ENCODE measurements at regions not wholly inside any gene's neighbourhood (a gene's known extent, or its start where the extent isn't known, plus 50 kb on each side); places are given as distances from the start of the nearest gene placed in this dataset.

- no peak for ATAC-seq
- Mint-ChIP-seq H3K27me3 (ENCODE audit: low read depth) (no peaks in the 10 kb centered on the region; the same call in none of the 2 replicates), H3K4me1 (peaks cover 21% of the 10 kb centered on the region), H3K27ac (no peak overlapping the region), H3K9me3 (peaks cover 57% of the 10 kb centered on the region), H3K36me3 (peaks cover 29% of the 10 kb centered on the region), H3K4me3 (no peak overlapping the region)
- TF ChIP-seq, protein P1, sequence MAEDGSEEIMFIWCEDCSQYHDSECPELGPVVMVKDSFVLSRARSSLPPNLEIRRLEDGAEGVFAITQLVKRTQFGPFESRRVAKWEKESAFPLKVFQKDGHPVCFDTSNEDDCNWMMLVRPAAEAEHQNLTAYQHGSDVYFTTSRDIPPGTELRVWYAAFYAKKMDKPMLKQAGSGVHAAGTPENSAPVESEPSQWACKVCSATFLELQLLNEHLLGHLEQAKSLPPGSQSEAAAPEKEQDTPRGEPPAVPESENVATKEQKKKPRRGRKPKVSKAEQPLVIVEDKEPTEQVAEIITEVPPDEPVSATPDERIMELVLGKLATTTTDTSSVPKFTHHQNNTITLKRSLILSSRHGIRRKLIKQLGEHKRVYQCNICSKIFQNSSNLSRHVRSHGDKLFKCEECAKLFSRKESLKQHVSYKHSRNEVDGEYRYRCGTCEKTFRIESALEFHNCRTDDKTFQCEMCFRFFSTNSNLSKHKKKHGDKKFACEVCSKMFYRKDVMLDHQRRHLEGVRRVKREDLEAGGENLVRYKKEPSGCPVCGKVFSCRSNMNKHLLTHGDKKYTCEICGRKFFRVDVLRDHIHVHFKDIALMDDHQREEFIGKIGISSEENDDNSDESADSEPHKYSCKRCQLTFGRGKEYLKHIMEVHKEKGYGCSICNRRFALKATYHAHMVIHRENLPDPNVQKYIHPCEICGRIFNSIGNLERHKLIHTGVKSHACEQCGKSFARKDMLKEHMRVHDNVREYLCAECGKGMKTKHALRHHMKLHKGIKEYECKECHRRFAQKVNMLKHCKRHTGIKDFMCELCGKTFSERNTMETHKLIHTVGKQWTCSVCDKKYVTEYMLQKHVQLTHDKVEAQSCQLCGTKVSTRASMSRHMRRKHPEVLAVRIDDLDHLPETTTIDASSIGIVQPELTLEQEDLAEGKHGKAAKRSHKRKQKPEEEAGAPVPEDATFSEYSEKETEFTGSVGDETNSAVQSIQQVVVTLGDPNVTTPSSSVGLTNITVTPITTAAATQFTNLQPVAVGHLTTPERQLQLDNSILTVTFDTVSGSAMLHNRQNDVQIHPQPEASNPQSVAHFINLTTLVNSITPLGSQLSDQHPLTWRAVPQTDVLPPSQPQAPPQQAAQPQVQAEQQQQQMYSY (CRISPR knock-in tag; IDR thresholded peaks at IDR 0.05), result no peak
- TF ChIP-seq NR2C2 (CRISPR knock-in tag; IDR thresholded peaks at IDR 0.05), result no peak
- TF ChIP-seq STAT6 (CRISPR knock-in tag; conservative IDR thresholded peaks at IDR 0.05; ENCODE audit: low read depth), result no peak
- TF ChIP-seq, protein P2, sequence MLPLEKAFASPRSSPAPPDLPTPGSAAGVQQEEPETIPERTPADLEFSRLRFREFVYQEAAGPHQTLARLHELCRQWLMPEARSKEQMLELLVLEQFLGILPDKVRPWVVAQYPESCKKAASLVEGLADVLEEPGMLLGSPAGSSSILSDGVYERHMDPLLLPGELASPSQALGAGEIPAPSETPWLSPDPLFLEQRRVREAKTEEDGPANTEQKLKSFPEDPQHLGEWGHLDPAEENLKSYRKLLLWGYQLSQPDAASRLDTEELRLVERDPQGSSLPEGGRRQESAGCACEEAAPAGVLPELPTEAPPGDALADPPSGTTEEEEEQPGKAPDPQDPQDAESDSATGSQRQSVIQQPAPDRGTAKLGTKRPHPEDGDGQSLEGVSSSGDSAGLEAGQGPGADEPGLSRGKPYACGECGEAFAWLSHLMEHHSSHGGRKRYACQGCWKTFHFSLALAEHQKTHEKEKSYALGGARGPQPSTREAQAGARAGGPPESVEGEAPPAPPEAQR (CRISPR knock-in tag; IDR thresholded peaks at IDR 0.05), result no peak
- TF ChIP-seq ELF4 (CRISPR knock-in tag; IDR thresholded peaks at IDR 0.05; ENCODE audit: low read depth), result no peak
- TF ChIP-seq NFATC4 (CRISPR knock-in tag; IDR thresholded peaks at IDR 0.05), result no peak
- no peak for TF ChIP-seq ZNF138 (CRISPR knock-in tag; conservative IDR thresholded peaks at IDR 0.05)
- no peak for TF ChIP-seq ATF1 (CRISPR knock-in tag; IDR thresholded peaks at IDR 0.05)
- no peak for TF ChIP-seq FOXP1 (CRISPR knock-in tag; IDR thresholded peaks at IDR 0.05; ENCODE audit: borderline replicate concordance)
- TF ChIP-seq KAT7 (CRISPR knock-in tag; IDR thresholded peaks at IDR 0.05; ENCODE audit: borderline replicate concordance), result no peak
- ChIA-PET POLR2A (no interaction called here), CTCF (no interaction called here)
- DNase-seq (ENCODE audit: low spot score), result no peak
These were observed 501.0 kb upstream of the SORCS1 start for GRCh38 chr10:107665459-107665858.

DNA sequence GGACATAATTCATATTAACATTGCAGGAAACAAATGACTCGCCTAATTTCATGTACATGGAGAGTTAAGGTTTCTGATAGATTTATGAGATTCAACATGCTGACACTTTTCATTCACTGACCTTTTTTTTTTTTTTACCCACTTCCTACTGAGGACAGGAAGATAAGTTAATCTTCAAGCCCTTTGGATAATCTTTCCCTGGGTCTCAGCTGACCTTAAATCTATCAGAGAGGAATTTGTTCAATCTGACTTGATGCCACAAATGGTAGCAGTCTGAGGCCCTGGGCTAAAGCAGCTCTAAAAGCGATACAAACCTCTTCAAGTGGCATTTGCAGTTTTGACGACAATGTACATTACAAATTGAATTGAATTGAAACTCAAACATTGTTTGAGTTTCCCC lies 493.3 kb upstream of the SORCS1 start:
- CTCF ChIA-PET, result no interaction called here
- peaks cover 15% of the 10 kb centered on the region for H3K4me1 Mint-ChIP-seq

More for the DNA sequence above, 493.3 kb upstream of the SORCS1 start:
- peaks cover 14% of the 10 kb centered on the region for H3K36me3 Mint-ChIP-seq
- H3K27ac Mint-ChIP-seq, result no peak overlapping the region
- H3K27me3 Mint-ChIP-seq (ENCODE audit: low read depth), result no peaks in the 10 kb centered on the region; the same call in 1 of the 2 replicates
- H3K4me3 Mint-ChIP-seq, result no peak overlapping the region
- TF ChIP-seq ZNF121 (CRISPR knock-in tag; IDR thresholded peaks at IDR 0.05), result no peak
- TF ChIP-seq ZBTB21 (CRISPR knock-in tag; IDR thresholded peaks at IDR 0.05; ENCODE audit: borderline replicate concordance), result no peak
- no peak for TF ChIP-seq ZNF232 (CRISPR knock-in tag; IDR thresholded peaks at IDR 0.05)
- no peak for TF ChIP-seq PRRX2 (CRISPR knock-in tag; IDR thresholded peaks at IDR 0.05)
- no peak for TF ChIP-seq ATF1 (CRISPR knock-in tag; IDR thresholded peaks at IDR 0.05)
- TF ChIP-seq EMX1 (CRISPR knock-in tag; IDR thresholded peaks at IDR 0.05), result no peak
- no peak for TF ChIP-seq GRHL2 (CRISPR knock-in tag; IDR thresholded peaks at IDR 0.05; ENCODE audit: insufficient replicate concordance, severe bottlenecking)
- no peak for TF ChIP-seq SP1 (CRISPR knock-in tag; conservative IDR thresholded peaks at IDR 0.05)
- TF ChIP-seq CBFB (CRISPR knock-in tag; IDR thresholded peaks at IDR 0.05; ENCODE audit: low read depth), result no peak
- TF ChIP-seq TEAD4 (CRISPR knock-in tag; IDR thresholded peaks at IDR 0.05), result no peak
- TF ChIP-seq ZNF671 (CRISPR knock-in tag; IDR thresholded peaks at IDR 0.05), result no peak
- TF ChIP-seq, protein P3, sequence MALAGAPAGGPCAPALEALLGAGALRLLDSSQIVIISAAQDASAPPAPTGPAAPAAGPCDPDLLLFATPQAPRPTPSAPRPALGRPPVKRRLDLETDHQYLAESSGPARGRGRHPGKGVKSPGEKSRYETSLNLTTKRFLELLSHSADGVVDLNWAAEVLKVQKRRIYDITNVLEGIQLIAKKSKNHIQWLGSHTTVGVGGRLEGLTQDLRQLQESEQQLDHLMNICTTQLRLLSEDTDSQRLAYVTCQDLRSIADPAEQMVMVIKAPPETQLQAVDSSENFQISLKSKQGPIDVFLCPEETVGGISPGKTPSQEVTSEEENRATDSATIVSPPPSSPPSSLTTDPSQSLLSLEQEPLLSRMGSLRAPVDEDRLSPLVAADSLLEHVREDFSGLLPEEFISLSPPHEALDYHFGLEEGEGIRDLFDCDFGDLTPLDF (CRISPR knock-in tag; IDR thresholded peaks at IDR 0.05), result no peak
- no peak for TF ChIP-seq MXD4 (CRISPR knock-in tag; IDR thresholded peaks at IDR 0.05; ENCODE audit: borderline replicate concordance)
- TF ChIP-seq ZNF281 (CRISPR knock-in tag; IDR thresholded peaks at IDR 0.05), result no peak
- peaks cover 36% of the 10 kb centered on the region for H3K9me3 Mint-ChIP-seq
- ATAC-seq (no peak), DNase-seq (ENCODE audit: low spot score) (no peak)
- POLR2A ChIA-PET, result no interaction called here

All from WTC11 (cell line).